CD1c-positive myeloid dendritic cell (primary cell): ENCODE measurements at regions not wholly inside any gene's neighbourhood (a gene's known extent, or its start where the extent isn't known, plus 50 kb on each side); places are given as distances from the start of the nearest gene placed in this dataset.

ENCODE experiments used
- DNase-seq: peaks from one replicate; pipeline ENCODE4 v3.0.0-alpha.2; 2016; ENCODE audit errors: extremely low spot score

DNA sequence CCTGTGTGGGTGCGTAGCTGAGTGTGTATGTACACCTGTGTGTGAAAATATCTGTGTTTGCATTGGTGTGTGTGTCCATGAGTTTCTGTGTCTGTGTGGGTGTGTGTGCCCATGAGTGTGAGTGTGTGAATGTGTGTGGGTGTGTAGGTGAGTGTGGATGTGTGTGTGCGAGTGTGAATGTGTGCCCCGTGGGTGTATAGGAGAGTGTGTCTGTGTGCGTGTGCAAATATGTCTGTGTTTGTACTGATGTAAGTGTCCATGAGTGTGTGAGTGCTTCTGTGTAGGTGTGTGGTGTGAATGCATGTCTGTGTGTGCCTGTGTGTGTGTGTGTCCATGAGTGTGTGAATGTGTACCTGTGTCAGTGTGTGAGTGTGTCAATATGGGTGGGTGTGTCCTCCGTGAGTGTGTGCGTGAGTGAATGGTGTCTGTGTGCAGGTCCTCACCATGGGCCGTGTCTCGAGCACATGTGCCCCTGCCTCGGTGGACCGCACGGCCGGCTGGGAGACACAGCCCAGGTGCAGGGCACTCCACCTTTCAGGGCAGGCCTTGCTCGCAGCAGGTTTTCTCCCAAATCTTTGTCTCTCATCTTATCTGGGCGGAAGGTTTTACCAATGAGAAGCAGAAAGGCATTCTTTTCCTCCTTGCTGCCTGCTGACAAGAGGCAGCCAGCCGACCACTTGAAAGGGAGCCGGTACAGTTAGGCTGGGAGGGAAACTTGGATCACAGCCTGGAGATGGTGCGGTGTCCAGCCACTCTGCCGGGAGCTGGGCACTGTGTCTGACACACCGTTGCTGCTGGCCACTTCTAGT is 107.1 kb upstream of the FAM20C start:
- DNase-seq = no peak

DNA sequence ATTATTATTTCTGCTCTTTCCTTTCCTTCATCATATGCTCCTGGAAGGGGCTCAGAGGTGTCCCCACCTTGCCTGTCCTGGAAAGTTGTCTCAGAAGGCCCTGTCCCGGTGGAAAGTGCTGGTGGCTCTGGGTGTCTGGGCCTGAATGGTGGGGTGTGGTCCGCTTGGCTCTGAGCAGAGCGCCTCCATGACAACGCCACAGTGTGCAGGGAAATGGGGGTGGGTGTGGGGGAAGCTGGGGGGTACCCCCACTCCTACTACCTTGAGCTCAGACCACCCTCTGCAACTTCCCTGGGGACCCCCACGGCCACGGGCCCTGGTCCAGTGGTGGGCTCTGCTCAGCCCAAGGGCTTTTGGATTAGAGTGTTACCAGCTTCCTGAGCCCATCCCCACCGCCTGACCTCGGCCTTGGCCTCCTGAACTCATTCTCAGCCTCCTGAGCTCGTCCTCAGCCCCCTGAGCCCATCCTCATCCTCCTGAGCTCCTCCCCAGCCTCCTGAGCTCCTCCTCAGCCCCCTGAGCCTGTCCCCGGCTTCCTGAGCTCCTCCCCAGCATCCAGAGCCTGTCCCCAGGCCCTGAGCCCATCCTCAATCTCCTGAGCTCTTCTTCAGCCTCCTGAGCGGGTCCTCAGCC is 106.4 kb upstream of the FAM20C start:
- no peak for DNase-seq

DNA sequence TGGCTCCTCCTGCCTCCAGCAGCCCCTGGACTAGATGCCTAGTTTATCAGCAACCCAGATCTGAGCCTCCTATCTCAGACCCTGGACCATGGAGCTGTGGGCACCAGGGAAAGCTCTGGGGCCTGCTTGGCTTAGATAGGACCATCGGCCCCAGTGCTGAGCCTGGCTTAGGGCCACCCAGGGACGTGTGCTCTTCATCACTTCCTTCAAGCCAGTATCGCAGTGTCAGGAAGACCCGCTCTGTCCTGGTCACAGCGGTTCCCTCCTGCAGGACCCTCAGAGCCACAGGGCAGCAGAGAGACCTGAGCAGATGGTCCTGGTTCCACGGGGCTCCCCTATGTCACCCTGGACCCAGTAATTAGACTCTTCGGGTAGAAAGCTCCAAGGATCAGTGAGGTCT is 105.7 kb upstream of the FAM20C start:
- DNase-seq = no peak

DNA sequence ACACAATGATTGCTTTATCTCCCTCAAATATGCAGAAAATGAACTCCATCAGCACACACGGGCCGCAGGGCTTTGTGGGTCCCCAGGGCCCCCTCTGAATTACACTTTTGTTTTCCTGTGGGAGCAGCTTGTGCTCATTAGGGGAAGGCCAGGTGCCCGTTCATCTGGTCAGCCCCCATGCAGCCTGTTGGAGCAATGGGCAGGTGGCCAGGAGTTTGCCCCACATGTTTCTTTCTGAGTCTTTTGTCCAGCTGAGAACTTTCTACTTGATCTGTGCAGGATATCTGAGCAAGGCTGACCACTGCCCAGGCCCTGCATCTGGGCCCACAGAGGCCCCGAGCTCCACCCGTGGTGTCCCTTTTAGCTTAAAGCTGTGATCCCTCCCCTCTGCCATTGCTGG is 105.3 kb upstream of the FAM20C start:
- no peak for DNase-seq

DNA sequence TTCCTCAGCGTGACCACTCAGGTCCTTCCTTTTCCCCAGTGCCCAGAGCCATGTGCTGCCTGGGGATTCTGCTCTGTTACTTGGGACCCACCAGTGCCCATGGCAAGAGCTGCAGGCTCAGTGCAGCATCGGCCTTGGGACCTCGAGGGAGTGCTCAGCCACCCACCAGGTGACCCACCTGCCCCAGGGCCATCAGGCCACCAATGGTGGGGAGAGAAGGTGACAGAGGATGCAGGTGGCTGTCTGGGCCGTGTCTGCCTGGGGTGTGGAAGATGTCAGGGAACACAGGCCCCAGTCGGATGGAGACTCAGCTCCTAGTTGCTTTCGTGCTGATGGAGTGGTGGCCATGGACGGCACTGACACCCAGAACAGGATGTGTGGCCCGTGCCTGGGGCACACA is 104.7 kb upstream of the FAM20C start:
- DNase-seq = no peak

DNA sequence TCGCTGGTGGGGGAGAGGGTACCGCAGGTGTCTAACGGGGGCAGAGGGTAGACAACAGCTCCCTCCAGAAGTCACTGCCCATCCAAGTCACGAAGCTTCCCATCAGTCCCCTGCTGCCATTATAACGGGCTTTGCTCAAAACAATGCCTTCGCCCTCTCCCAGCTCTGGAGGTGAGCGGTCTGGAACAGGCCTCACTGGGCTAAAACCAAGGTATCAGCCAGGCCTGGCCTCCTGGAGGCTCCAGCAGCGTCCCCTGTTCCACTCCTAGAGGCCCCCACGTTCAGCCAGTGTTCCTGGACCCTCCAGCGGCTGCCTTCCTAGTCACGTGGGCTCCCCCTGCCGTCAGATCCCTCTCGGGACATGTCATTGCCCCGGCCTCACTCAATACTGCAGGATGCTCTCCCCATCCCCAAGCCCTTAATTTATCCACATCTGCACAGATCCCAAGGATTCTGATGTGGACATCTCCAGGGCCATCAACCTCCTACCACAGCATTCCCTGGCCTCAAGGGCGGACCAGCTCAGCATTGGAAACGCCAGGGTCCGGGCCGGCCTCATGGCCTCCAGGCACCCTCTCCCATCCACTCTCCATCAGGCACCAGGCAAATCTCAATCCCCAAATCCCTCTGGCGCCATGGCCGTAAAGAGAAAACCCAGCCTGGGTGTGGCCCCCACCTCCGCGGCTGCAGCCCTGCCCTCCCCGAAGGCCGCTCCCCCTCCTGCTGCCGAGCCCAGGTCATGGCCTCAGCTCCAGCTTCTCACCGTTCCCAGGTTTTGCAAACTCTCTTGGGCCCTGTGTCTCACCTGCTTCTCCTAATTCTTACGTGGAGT is 104.1 kb upstream of the FAM20C start:
- DNase-seq = no peak

DNA sequence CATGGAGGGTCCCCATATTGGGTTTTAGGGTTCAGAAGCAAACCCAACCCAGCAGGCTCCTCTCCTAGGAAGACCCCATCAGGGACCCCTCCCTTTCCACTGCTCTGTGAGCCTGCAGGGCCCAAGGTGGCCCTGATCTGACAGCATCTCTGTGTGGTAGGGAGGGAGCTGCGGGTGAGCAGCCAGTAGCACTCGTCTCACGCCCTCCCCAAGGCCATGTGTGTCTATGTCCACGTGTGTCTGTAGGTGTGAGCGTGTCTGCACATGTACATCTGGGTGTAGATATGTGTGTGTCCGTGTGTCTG is 103.5 kb upstream of the FAM20C start:
- no peak for DNase-seq

DNA sequence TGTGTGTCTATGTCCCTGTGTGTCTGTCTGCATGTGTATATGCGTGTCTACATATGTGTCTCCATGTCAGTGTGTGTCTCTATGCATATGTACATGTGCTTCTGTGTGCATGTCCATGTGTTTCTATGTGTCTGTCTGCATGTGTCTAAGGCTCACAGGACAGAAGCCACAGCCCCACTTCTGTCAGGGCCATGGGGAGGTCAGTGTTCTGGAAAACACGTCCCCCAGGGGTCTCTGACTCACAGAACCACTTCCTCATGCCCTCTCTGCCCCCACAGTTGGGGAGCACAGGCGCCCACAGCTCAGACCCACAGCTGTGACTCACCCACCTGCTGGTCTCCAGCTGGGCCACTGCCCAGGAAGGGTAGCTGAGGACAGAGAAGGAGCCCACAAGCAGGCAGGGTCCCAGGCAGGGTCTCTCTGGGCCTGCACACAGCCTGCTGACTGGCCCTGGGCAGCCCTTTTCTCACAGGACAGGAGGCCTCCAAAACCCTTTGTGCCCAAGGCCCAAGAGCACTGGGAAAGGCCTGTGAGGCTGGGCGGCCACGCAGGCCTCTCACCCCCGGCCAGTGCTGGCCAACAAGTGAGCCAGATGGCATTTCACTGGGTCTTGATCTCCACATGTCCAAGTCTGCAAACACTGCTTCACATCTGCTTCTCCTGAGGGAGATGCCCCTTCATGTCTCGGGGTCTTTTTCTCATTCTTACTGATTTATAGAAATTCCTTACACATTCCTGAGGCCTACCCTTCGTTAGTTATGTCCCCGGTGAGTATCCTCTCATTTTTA is 102.9 kb upstream of the FAM20C start:
- peak; percentile 85 for DNase-seq

DNA sequence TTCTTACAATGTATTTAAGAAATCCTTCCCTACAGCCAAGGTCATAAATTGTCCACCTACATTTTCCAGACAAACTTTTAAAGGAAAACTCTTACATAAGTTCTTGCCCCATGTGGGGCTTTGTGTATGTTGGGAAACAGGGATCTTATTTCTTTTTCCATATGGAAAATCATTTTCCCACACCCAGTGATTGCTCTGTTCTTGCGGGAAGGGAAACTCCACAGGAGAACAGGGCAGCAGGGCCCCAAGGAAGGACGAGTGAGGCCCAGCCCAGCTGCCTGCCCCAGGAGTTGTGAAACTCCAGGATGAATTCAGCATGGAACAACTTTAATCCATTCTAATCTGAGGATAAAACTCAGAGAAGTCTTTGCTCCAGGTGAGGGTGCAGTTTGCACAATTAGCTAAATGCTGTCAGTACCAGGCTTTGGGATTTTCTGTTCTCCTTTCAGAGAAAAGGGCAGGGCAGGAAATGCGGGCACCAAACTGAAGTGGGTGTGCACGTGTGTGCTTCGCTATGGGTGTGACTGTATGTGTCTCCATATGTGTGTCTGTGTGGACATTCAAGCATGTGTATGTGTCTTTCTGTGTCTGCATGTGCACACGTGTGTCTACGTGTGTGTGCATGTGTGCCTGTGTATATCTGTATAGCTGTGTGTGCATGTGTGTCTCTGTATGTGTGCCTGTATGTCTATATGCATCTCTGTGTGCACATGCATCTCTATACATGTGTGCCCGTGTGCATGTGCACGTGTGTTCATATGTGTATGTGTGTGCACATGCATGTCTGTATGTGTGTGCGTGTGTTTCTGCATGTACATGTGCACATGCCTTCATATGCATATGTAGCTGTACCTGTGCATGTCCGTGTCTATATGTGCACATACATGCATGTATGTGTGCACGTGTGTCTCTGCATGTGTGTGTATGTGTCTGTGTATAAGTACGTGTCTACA is 102.0 kb upstream of the FAM20C start:
- DNase-seq = peak; percentile 79

DNA sequence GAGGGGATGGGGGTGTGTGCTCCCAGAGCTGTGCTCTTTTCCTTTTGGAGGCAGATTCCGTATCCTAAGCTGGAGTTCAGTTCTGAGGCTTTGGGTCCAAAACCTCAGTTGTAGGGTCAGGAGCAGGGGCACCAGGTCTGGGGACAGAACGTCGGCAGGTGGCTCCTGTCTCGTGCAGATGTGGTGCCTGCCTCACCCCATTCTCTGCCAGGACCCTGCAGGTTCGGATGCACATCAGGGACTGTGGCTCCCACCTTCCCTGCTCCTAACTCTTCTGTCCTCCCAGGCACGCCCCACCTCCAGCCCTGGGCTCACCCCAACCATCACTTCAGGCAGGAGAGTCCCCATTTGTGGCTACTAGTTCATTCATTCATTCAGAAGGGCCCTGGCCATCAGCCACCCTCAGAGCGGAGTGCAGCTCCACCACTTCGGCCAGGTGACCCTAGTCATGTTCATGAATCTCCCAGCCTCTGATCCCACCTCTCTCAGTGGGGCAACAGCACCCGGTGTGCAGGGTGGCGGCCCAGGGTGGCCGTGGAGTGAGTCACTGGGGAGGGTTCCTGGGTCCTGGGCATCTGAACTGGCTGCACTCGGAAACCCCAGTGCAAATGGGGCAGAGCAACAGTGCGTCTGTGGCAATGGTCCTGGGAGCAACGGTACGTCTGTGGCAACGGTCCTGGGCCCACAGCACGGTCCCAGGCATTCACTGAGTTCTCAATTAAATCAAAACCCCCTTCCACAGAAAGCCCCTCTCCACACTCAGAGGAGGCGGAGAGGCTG is 100.8 kb upstream of the FAM20C start:
- DNase-seq = no peak

DNA sequence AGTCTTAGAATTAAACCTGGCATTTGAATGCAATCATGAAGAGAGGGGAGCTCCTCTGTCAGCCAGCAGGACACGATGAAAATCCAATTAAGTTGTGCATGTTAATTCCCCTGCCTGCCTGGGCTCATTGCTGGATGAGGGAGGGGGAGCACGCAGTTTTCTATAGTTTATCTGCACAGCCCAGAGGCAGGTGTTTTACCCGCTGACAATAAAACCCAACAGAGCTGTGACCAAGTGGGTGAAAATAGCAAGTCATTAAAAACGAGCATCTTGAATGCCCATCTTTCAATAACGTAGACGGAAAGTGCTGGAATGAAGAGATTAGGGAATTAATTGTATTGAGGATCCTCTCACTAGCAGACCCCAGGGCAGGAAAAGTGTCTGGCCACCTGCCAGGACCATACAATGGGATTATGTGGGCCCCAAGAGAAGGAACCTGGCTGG is 100.1 kb upstream of the FAM20C start:
- DNase-seq = no peak

DNA sequence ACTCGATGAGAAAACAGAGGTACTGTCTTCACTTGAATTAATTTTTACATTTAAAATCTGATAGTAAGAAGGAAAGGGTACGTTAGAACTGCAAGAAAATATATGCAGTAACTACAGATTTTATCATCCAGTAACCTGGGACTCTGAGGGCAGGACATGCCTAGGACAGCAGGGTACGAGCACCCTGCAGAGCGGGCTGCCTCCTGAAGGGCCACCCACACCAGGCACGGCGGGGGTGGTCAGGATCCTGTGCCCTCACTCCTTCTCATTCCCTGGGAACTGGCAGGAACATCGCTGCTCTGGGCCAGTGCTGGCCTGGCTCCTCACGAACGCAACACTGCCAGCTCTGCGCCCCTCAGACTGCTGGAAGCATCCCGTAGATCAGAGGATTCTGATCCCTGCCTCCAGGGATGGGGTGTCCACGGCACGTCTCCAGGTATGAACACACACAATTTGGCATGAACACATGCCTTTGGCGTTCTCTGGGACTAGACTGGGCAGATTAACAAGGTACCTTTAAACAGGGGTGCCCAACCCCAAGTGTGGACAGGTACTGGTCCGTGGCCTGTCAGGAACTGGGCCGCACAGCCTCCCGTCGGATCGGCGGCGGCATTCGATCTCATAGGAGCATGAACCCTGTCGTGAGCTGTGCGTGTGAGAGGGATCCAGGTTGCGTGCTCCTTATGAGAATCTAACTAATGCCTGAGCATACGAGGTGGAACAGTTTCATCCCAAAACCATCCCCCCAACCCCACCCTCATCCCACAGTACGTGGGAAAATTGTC is 99.3 kb upstream of the FAM20C start:
- no peak for DNase-seq

DNA sequence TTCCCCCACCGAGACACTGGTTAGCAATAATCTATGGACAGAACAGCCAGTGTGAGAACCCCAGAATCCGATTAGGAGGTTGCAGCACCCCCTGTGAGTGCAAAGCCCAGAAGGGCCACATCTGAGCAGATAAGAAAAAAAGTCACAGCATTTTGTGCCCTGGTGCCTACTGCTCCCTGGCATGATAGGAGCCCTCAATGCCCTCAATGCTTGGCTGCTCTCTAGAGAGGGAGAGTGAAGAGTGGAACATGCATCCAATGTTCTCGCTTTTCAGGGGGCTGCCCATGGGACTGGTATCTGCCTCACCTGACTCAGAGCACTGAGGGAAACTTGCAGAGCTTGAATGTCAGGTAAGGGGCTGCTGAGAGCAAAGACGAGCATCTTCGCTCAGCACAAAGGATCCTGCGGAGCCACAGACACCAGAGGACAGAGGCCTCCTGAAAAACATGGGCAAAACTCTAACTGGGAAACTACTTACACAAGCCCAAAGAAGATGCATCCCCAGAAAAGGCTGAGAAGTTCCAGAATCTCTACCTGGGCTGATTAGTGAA is 98.0 kb upstream of the FAM20C start:
- DNase-seq = no peak

DNA sequence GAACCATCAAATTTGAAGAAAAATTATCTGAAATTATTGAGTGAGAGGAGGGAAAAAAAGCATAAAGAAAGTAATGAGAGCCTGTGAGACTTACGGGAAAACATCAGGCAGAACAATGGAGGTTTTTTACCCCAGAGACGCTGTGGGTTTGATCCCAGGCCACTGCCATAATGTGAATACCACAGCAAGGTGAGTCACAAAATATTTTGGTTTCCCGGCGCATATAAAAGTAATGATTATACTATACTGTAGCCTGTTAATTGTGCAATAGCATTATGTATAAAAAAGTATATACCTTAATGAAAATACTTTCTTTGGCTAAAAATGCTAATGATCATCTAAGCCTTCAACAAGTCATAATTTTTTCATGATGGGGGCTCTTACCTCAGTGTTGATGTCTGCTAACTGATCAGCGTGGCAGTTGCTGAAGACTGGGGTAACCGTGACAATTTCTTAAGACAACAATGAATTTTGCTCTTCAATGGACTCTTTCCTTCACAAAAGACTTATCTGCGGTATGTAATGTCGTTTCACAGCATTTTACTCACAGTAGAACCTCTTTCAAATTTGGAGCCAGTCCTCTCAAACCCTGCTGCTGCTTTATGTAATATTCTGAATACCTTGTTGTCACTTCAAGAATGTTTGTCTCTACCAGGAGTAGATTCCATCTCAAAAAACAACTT is 97.0 kb upstream of the FAM20C start:
- DNase-seq = no peak

DNA sequence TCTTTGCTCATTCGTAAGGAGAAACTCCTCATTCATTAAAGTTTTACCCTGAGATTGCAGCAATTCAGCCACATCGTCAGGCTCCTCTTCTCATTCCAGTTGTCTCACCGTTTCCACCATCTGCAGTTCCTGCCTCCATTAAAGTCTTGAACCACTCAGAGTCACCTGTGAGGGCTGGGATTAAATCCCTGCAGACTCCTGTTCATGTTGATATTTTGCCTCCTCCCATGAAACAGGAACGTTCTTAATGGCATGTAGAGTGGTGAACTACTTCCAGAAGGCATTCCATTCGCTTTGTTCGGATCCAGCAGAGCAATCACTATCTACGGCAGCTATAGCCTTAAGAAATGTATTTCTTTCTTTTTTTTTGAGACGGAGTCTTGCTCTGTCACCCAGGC is 96.5 kb upstream of the FAM20C start:
- DNase-seq = no peak

DNA sequence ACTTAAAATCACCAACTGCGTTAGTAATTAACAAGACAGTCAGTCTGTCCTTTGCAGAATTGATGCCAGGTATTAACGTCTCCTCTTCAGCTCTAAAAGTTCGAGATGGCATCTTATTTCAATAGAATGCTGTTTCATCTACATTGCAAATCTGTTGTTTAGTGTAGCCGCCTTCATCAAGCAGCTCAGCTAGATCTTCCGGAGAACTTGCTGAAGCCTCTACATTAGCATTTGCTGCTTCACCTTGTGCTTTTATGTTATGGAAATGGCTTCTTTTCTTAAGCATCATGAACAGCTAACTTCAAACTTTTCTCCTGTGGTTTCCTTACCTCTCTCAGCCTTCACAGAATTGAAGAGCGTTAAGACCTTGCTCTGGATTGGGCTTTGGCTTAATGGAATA is 95.5 kb upstream of the FAM20C start:
- DNase-seq = no peak

DNA sequence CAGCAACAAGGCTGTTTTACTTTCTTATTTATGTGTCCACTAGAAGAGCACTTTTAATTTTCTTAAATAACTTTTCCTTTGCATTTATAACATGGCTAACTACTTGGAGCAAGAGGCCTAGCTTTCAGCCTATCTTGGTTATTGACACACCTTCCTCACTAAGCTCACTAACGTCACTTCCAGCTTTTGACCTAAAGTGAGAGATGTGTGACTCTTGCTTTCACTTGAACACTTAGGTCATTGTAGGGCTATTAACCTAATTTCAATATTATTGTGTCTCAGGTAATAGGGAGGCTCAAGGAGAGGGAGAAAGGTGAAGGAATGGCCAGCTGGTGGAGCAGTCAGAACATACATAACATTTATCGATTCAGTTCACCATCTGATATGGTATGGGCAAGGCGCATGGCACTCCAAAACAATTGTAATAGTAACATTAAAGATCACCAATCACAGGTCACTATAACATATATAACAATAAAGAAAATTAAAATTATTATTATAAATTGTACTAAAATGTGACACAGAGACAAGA is 95.0 kb upstream of the FAM20C start:
- DNase-seq = no peak
